ENCODE measurements at regions not wholly inside any gene's neighbourhood (a gene's known extent, or its start where the extent isn't known, plus 50 kb on each side); places are given as distances from the start of the nearest gene placed in this dataset.
"Not testable (repeated sequence)": the region's sequence is repeated elsewhere in the genome, so short reads cannot be mapped to it uniquely, and the experiment has no call there.

DNA sequence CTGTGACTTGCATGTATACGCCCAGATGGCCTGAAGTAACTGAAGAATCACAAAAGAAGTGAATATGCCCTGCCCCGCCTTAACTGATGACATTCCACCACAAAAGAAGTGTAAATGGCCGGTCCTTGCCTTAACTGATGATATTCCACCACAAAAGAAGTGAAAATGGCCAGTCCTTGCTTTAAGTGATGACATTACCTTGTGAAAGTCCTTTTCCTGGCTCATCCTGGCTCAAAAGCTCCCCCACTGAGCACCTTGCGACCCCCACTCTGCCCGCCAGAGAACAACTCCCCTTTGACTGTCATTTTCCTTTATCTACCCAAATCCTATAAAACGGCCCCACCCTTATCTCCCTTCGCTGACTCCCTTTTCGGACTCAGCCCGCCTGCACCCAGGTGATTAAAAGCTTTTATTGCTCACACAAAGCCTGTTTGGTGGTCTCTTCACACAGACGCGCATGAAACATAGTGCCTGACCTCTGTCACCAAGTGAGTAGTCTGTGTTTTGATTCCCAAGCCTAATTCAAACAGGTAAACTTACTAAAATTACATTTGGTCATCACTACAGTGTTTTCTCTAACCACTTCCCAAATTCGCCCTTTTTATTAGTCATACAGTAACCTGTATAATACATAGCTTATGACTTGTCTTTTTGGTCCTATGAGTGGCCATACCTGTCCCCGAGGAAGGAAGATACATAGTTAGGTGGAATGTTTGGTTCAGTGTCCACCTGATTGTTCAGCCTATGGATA is 140.7 kb upstream of the PROK2 start:
- DNase-seq, result not testable (repeated sequence)

DNA sequence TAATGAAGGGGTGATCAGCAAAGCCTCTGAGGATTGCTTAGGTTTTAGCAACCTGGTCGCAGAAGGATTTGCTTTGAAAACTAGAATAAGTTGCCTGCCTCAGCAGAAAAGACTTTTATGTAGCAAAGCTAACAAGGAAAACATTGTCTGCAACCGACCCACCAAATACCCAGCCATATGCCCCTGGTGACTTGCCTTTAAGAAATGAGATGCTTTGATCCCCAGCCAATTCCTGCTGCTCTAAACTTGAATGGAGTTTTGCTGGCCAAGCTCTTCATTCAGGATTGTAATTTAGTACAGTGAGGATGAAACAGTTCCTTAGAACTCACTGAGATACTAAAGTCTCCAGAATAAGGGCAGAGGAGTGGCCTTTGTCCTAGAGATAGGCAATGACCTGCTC is 139.8 kb upstream of the PROK2 start:
- DNase-seq, result no peak

GRCh38 chr3:71921036-71921435 is 136.1 kb upstream of the PROK2 start:
- no peak for DNase-seq

DNA sequence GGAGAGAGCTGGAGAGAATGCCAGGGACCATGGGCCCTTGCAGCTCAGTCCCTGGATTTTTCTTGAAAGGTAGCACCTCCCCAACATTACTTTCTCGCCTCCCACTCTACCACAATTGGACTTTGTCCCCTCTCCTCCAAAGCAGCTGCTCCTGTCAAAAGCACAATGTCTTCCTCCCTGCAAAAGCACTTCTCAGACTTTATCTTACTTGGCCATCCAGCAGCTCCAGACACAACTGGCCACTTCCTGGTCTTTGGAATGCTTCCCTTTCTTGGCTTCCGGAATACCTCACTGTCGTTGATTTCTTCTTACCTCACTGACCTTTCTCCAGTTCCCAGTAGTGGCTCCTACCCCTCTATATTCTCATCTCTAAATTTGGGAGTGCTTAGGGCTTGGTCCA is 134.6 kb upstream of the PROK2 start:
- no peak for DNase-seq

DNA sequence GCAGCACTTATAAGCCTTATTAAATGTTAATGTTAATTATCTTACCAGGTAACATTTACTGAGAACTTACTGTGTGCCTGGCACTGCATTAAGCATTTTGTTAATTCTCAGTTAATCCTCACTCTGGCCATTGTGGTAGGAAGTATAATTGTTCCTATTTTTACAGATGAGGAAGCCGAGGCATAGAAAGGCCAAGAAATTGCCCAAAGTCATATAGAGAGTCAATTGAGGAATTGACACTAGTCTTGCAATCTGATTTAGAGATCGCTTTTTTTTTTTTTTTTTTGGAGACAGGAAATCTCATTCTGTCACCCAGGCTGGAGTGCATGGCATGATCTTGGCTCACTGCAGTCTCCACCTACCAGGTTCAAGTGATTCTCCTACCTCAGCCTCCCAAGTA is 132.6 kb upstream of the PROK2 start:
- no peak for DNase-seq

- no peak for DNase-seq
Observed at GRCh38 chr3:71916747-71917369, 131.9 kb upstream of the PROK2 start.

DNA sequence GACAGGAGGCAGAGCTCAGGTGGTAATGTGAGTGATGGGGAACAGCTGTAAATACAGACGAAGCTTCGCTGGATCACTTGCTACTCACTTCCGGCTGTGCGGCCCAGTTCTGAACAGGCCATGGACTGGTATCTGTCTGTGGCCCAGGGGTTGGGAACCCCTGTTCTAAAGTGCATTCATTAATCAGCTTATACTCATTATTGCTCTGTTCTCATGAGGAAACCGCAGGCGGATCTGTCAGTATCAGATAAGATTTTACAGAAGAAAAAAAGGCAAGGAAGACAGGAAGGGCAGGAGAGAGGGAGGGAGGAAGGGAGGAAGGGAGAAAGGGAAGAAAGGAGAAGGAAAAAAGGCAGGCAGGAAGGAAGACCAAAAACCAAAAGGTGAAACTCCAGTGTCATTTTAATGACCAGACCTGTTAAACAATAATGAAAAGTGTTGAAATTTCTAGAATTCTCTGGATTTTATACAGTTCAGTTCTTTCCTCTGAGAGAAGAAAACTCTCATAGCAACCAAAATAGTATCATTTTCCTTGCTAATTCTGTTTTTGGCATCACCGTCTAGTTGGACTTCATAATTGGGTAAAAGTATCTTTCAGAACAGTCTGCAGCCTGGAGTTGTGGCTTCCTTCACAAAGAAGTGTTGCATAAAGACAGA is 128.0 kb upstream of the PROK2 start:
- no peak for DNase-seq

GRCh38 chr3:71910108-71910507 is 125.2 kb upstream of the PROK2 start:
- DNase-seq, result no peak

GRCh38 chr3:71907996-71908395 is 123.0 kb upstream of the PROK2 start:
- DNase-seq, result no peak

DNA sequence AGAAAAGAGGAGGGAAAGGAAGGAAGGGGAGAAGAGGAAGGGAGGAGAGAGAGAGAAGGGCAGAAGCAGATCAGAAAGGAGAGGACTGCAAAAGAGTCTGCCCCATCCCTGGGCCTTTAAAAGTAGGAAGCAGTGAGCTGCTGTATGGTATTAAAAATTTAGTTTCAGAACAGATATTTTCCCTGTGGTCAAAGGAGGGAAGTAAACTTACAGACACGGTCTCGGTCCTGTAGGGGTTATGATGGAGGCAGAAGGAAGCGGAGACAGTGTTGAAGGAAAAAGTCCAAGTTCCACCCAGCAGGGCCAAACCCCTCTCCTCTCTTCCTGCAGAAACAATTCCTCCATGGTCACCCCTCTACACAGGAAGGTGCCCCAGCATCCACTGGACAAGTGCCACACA is 122.0 kb upstream of the PROK2 start:
- no peak for DNase-seq

DNA sequence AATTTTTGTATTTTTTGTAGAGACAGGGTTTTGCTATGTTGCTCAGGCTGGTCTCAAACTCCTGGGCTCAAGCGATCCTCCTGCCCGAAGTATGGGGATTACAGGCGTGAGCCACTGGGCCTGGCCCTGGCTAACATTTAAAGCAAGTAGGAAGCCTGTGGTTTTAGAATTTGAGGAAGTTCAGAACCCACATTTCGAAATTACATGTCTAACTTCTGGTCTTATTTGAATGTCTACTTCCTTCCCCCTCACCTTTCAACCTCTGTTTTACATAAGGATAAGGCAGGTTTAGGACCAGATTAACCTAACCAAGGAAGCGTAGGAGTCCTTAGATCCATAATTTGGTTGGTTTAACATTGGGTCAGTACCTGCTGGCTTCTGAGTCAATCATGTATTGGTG is 120.5 kb upstream of the PROK2 start:
- no peak for DNase-seq

GRCh38 chr3:71903936-71904335 is 119.0 kb upstream of the PROK2 start:
- DNase-seq, result no peak

GRCh38 chr3:71903112-71903495 is 118.2 kb upstream of the PROK2 start:
- DNase-seq, result no peak

- no peak for DNase-seq
Observed at GRCh38 chr3:71902258-71903111, 117.5 kb upstream of the PROK2 start.

DNA sequence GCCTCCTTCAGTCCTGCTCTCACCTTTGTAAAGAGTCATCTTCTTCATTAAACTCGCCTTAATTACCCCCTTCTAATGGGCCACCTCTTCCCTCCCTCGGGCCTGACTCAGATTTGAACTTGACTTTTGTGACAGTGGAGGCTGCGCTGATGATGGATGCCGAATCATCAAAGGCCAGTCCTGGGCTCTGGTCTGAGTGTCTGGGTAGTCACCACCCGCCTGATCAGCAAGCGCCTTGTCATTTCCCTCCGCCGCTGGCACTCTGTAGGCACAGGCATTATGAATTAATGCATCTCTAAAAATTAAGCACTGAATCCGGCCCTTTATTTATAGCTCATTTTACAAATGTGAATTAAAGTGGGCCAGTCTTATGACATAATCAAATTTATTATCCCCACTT is 116.7 kb upstream of the PROK2 start:
- no peak for DNase-seq

DNA sequence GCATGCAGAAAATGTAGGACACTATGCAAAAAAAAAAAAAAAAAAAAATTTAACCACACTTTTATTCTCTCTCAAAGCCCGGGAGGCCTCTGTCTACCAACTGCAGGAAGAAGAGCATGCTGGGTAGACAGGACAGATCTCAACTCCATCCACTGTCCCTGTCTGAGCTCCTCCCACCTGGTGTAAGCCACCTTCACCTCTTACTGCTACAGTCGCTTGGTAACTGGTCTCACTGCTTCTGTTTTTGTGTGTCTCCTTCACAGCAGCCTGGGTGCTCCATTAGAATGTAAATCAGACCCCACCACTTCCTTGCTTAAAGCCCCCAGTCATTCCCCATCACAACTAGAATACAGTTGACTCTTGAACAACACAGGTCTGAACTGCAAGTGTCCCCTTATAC is 115.1 kb upstream of the PROK2 start:
- no peak for DNase-seq

DNA sequence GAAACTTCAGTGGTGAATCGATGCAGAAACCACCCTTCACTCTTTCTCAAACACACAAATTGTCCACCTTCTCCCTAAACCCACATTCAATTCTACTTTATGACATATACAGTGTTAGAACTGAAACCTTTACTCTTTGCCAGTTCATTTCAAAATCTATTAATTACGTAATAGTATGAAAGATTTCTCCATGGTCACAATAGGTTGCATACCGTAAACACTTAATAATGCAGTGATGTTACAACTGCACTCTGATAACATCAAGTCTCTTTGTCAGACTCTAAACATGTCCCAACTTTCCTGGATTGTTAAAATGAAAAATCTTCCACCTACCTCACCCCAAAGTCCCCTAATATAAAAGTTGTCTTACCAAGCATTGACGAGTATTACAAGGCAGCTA is 111.8 kb upstream of the PROK2 start:
- no peak for DNase-seq

- no peak for DNase-seq
Observed at GRCh38 chr3:71893702-71894479, 108.9 kb upstream of the PROK2 start.

DNA sequence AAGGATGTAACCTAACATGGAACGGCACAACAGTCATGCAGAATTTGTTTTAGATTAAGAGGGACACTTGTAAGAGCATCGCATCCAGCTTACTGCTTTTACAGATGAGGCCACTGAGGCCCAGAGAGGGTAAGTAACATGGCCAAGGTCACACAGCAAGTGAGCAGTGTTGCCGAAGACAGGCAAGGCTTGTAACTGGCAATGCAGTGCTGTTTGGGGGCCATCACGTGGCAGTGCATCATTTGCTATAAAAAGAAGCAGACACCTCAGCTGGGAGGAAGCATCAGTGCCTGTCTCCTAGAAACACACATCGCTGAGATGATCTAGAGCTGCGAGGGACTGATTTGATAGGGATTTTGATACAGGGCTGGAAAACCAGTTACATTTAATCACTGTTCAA is 108.2 kb upstream of the PROK2 start:
- no peak for DNase-seq

- no peak for DNase-seq
Observed at GRCh38 chr3:71891483-71891882, 106.5 kb upstream of the PROK2 start.

- no peak for DNase-seq
Observed at GRCh38 chr3:71890356-71890931, 105.5 kb upstream of the PROK2 start.

DNA sequence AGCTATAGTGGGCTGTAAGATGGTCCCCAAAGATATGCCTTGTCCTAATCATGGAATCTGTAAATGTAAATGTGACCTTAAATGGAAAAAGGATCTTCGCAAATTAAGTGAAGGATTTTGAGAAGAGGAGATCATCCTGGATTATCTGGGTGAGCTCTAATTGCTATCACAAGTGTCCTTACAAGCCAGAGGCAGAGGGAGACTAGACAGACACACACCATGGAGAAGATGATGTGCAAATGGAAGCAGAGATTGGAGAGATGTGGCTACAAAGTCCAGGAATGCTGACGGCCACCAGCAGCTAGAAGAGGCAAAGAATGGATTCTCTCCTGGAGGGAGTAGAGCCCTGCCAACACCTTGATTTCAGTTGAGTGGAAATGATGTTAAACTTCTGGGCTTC is 102.3 kb upstream of the PROK2 start:
- DNase-seq, result no peak
